Activated CD8-positive, alpha-beta memory T cell treated with anti-CD3 and anti-CD28 coated beads, Interleukin-2, amount 10 ng/mL, durations not matched to agents 7 days and 5 days (primary cell): ENCODE measurements at regions not wholly inside any gene's neighbourhood (a gene's known extent, or its start where the extent isn't known, plus 50 kb on each side); places are given as distances from the start of the nearest gene placed in this dataset.

Experiments
- ATAC-seq: fragments of 150-1000 bp; cut with Tn5 transposase; one replicate; pipeline ENCODE4 v1.10.0; 2021; ENCODE audit warnings: moderate library complexity
- CTCF ChIA-PET: fragments of 350-600 bp; sonication (Branson Sonifier 250); formaldehyde crosslinking; loops from one replicate; lab custom pipeline; 2021; ENCODE audit warnings: antibody characterized with exemption; lab: Charles Lee
- DNase-seq: peaks from one replicate; pipeline ENCODE4 v3.0.0-alpha.2; 2020
- H3K27ac Mint-ChIP-seq: one replicate; pipeline ENCODE4 v1.8.0; 2021; ENCODE audit warnings: mild to moderate bottlenecking, mixed read lengths
- H3K27me3 Mint-ChIP-seq: one replicate; pipeline ENCODE4 v1.8.0; 2021; ENCODE audit warnings: mixed read lengths
- H3K36me3 Mint-ChIP-seq: one replicate; pipeline ENCODE4 v1.8.0; 2021; ENCODE audit warnings: mild to moderate bottlenecking, mixed read lengths
- H3K4me1 Mint-ChIP-seq: one replicate; pipeline ENCODE4 v1.8.0; 2021; ENCODE audit warnings: mixed read lengths
- H3K4me3 Mint-ChIP-seq: one replicate; pipeline ENCODE4 v1.8.0; 2021; ENCODE audit warnings: mild to moderate bottlenecking, moderate library complexity, mixed read lengths
- H3K9me3 Mint-ChIP-seq: one replicate; pipeline ENCODE4 v1.8.0; 2022; ENCODE audit warnings: low read depth, mixed read lengths

DNA sequence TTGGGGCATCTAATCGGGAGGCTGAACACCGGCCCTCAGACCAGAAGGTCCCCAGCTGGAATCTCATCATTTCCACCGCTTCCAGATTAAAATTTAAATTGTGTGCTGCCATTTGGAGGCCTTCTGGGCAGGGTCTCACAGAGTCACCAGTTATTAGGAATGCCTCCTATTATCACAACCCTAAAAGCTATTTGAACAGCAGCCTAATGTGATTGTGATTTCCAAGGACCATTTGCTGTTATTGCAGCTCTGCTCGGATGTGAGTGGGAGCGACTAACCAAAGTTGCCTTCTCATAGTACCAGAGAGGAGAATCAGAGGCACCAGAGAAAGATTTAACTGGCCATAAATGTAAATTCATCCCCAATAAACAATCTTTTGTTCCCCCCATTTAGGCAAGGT is 277.3 kb downstream of the RNF144B start:
- ATAC-seq (no peak), DNase-seq (no peak)
- CTCF ChIA-PET: no interaction called here
- Mint-ChIP-seq H3K27me3 (no peaks in the 10 kb centered on the region), H3K4me1 (no peaks in the 10 kb centered on the region), H3K36me3 (no peaks in the 10 kb centered on the region), H3K9me3 (no peaks in the 10 kb centered on the region), H3K4me3 (no peak overlapping the region), H3K27ac (no peak overlapping the region)

DNA sequence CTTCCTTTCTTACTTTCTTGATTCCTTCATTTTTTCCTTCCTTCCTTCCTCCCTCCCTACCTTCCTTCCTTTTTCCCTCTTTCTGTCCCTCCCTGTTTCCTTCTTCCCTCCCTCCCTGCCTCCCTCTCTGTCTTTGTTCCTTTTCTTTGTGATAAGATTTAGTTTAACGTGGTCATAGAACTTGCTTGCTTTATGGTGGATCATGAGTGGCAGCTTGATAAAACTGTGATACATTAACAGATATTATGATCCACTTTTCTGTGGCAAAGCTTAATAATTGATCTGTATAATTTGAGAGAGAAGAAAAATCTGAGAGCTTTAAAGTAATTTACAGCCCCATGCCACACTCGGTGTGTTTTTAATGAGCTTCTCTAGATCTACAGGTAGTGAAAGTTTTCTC is 280.5 kb downstream of the RNF144B start:
- Mint-ChIP-seq H3K27me3 (no peaks in the 10 kb centered on the region), H3K9me3 (no peaks in the 10 kb centered on the region), H3K36me3 (no peaks in the 10 kb centered on the region), H3K27ac (no peak overlapping the region), H3K4me3 (no peak overlapping the region), H3K4me1 (no peaks in the 10 kb centered on the region)
- DNase-seq (no peak), ATAC-seq (no peak)
- CTCF ChIA-PET: no interaction called here

DNA sequence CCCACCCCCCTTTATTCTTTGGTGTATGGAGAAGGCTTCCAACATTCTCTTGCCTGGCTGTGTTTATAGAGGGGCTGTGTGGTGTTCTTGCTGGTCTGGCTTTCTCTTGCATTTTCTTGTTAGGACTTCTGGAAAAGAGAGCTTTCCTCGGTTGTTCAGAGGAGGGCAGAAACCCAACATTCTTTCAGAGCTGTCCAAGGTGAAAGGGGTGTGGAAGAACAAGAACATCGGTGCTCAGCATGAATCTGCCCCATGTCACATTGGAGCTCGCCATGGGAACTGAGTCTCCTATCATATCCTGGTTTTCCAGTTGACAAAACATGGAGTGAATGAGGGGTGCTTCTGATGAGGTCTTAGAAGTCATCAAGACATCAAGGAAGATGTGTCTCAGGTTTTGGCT is 281.8 kb downstream of the RNF144B start:
- DNase-seq: no peak
- ATAC-seq: no peak
- Mint-ChIP-seq H3K36me3 (no peaks in the 10 kb centered on the region), H3K4me1 (no peaks in the 10 kb centered on the region), H3K27ac (no peak overlapping the region), H3K27me3 (no peaks in the 10 kb centered on the region), H3K4me3 (no peak overlapping the region), H3K9me3 (no peaks in the 10 kb centered on the region)
- CTCF ChIA-PET: no interaction called here

DNA sequence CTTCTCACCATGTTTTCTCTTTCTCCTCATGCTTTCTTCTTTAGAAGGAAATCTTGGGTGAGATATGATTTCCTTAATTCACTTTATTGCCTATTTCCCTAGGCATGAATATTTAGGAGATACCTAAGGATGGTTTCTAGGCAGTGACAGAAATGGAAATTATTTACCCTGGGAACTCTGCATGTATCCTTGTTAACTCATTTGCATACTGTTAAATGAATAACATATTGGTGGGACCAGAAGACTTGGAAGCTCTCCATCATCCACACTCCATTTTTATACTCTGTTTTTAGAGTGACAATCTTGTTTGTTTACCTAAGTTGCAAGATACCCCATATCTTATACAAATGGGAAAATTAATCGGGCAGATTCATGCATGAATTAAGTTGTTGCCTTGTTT is 285.7 kb downstream of the RNF144B start:
- CTCF ChIA-PET: no interaction called here
- no peak for ATAC-seq

DNA sequence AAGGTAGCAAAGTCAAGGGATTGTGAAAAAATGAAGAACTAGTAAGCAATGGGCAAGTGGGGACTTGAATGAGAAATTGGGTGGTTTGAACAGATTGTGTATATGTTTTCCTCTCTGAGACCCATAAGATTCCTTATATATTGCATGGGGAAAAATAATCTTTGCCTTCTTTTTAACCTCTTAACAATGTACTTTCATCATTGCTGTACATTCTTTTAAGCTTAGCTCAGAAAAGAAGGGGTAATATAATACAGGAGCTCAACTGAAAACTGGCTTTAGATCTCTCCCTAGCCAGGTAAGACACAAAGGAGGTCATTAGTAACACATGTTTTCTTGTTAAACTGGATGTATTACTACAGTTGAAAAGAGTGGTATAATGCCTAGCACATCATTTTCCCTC is 287.2 kb downstream of the RNF144B start:
- DNase-seq (no peak), ATAC-seq (no peak)
- no peaks in the 10 kb centered on the region for H3K27me3 Mint-ChIP-seq
- no peak overlapping the region for H3K4me3 Mint-ChIP-seq
- CTCF ChIA-PET: no interaction called here
- peaks cover 2% of the 10 kb centered on the region for H3K9me3 Mint-ChIP-seq
- no peak overlapping the region for H3K27ac Mint-ChIP-seq
- no peaks in the 10 kb centered on the region for H3K4me1 Mint-ChIP-seq
- H3K36me3 Mint-ChIP-seq: no peaks in the 10 kb centered on the region

More for the DNA sequence above, 285.7 kb downstream of the RNF144B start:
- no peaks in the 10 kb centered on the region for H3K4me1 Mint-ChIP-seq
- no peak overlapping the region for H3K27ac Mint-ChIP-seq
- no peaks in the 10 kb centered on the region for H3K36me3 Mint-ChIP-seq
- H3K9me3 Mint-ChIP-seq: no peaks in the 10 kb centered on the region
- H3K27me3 Mint-ChIP-seq: no peaks in the 10 kb centered on the region
- H3K4me3 Mint-ChIP-seq: no peak overlapping the region
- no peak for DNase-seq

DNA sequence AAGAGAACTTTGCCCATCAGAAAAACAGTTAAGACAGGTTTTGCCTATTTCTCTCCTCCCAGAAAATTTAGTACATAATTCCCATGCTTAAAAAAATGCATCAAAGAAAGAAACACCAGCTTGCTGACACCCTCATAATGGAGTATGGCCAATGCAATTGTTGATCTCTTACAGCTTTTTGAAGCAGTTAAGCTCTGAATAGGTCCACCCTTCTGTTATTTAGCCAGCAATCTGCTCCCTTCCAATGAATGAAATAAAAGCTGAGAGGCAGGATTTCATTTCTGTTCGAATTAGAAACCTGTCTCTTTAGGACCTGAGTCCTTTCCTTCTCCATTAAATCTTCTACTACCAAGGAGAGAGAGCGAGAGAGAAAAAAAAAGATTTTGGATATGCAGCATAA is 288.7 kb downstream of the RNF144B start:
- H3K27me3 Mint-ChIP-seq: no peaks in the 10 kb centered on the region
- H3K27ac Mint-ChIP-seq: no peak overlapping the region
- CTCF ChIA-PET: no interaction called here
- no peaks in the 10 kb centered on the region for H3K36me3 Mint-ChIP-seq
- ATAC-seq (no peak), DNase-seq (no peak)
- H3K4me1 Mint-ChIP-seq: no peaks in the 10 kb centered on the region
- peaks cover 2% of the 10 kb centered on the region for H3K9me3 Mint-ChIP-seq
- H3K4me3 Mint-ChIP-seq: no peak overlapping the region

DNA sequence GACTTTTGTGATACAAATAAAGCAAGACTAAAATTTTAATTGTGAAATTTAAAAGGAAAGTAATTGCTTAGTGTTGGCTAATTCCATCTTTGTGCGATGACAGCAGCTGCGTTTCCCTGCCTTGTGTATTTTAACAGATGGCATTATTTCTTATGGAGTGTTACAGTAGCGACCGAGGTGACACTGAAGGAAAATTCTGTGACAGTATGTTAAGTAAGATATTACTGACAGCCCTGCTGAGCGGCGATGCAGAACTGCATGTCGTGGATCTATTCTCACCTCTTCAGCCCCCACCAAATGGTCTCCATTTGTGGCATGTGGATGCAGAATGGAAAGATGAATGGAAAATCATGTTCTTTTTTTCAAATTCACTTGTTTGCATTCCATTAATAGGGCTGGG is 289.4 kb downstream of the RNF144B start:
- H3K4me3 Mint-ChIP-seq: no peak overlapping the region
- H3K36me3 Mint-ChIP-seq: no peaks in the 10 kb centered on the region
- no peaks in the 10 kb centered on the region for H3K4me1 Mint-ChIP-seq
- H3K9me3 Mint-ChIP-seq: peaks cover 2% of the 10 kb centered on the region
- H3K27ac Mint-ChIP-seq: no peak overlapping the region
- no peaks in the 10 kb centered on the region for H3K27me3 Mint-ChIP-seq
- DNase-seq: no peak
- no peak for ATAC-seq
- CTCF ChIA-PET: no interaction called here

DNA sequence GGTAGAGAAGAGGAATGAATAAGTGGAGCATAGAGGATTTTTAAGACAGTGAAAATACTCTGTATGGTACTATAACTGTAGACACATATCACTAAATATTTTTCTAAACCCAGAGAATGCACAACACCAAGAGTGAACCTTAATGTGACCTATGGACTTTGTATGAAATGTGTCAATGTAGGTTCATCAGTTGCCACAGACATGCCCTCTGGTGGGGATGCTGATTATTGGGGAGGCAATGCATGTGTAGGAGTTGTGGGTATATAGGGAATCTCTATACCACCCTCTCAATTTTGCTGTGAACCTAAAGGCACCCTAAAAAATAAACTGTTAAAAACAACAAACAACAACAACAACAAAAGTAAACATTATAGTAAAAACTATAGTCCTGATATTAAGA is 293.7 kb downstream of the RNF144B start:
- DNase-seq (no peak), ATAC-seq (no peak)
- Mint-ChIP-seq H3K4me1 (no peaks in the 10 kb centered on the region), H3K27me3 (no peaks in the 10 kb centered on the region), H3K36me3 (no peaks in the 10 kb centered on the region), H3K27ac (no peak overlapping the region), H3K9me3 (peaks cover 2% of the 10 kb centered on the region), H3K4me3 (no peak overlapping the region)
- CTCF ChIA-PET: no interaction called here

DNA sequence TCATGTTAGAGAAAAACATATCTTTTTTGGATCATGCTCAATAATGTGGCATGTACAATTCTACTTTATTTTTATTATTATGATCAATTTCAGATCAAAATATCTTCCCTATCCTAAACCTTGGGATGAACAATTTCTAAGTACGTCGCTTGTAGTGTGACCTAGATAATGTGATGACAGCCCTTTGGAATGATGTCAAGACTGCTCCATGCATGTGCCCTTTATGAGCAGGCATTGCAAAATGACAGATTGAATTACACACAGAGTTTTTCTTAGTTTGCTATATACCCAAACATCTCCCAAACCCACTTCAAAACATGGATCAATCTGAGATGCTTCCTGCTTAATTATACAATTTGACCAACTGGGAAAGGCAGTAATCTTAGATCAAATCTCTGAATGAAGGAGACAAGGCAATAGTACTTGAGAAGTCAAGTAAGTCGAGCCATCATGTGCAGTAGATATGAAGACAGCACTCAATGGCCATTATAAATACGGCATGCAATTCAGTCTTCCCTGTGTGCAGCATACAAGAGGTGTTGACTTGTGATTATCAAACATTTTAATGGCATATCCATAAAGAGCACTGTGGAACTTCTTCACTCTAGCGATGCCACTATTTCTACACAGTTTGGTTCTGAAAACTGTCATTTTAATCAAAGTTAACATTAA is 294.8 kb downstream of the RNF144B start:
- CTCF ChIA-PET: no interaction called here
- H3K4me1 Mint-ChIP-seq: no peaks in the 10 kb centered on the region
- H3K4me3 Mint-ChIP-seq: no peak overlapping the region
- ATAC-seq (no peak), DNase-seq (no peak)
- no peaks in the 10 kb centered on the region for H3K36me3 Mint-ChIP-seq
- no peak overlapping the region for H3K27ac Mint-ChIP-seq
- H3K9me3 Mint-ChIP-seq: peaks cover 2% of the 10 kb centered on the region
- no peaks in the 10 kb centered on the region for H3K27me3 Mint-ChIP-seq

DNA sequence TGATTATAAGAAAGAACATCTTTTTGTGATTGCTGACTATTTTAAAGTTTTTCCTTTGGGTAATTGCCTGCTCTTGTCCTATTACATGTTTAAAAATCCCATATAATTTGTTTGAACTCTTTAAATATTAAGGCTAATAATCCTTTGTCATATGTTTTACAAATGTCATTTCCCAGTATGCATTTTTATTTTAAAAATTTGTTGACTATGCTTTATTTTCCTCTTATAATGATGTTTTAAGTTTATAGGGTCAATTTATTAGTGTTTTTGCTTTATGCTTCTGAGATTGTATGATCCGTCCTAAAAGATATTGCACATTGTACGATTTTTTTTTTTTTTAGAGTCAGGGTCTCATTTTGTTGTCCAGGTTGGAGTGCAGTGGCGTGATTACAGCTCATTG is 297.2 kb downstream of the RNF144B start:
- ATAC-seq (no peak), DNase-seq (no peak)
- Mint-ChIP-seq H3K27me3 (no peaks in the 10 kb centered on the region), H3K36me3 (no peaks in the 10 kb centered on the region), H3K9me3 (no peaks in the 10 kb centered on the region), H3K4me1 (no peaks in the 10 kb centered on the region), H3K4me3 (no peak overlapping the region), H3K27ac (no peak overlapping the region)
- CTCF ChIA-PET: no interaction called here

DNA sequence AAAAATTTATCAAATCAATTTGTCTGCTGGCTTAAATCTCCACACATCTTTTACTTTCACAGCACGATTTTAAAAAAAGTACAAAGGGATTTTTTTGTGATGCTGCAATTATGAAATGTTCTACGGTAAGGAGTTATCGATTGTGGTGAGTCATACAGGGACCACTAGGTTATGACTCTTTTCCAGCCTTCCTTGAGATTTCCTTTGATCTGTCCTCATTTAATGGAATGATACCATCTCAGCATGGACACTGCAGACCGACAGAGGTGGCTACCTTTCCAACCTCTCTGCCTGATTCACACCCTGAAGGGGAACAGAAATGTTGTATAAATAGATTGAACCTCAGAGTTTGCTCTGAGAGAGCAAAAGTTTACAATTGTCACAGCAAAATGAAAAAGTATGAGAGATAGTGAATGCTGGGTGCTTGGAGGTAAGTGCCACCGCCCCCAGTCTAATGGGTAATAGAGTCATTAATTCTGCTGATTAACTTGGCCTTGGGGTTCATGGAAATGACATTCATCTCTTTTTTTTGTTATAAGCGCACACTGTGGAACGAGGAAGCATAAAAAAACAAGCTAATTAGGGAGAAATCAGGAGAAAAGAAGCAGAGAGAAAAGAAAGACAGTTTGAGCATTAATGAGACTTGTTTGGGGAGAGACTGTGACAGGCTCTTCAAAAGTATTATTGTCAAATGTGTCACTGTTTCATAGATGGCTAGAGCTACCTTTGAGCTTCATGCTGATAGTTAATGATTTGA is 306.0 kb downstream of the RNF144B start:
- H3K4me3 Mint-ChIP-seq: no peak overlapping the region
- no peaks in the 10 kb centered on the region for H3K27me3 Mint-ChIP-seq
- DNase-seq: no peak
- CTCF ChIA-PET: no interaction called here
- H3K36me3 Mint-ChIP-seq: no peaks in the 10 kb centered on the region
- no peak for ATAC-seq
- H3K27ac Mint-ChIP-seq: no peak overlapping the region
- H3K4me1 Mint-ChIP-seq: no peaks in the 10 kb centered on the region
- no peaks in the 10 kb centered on the region for H3K9me3 Mint-ChIP-seq

DNA sequence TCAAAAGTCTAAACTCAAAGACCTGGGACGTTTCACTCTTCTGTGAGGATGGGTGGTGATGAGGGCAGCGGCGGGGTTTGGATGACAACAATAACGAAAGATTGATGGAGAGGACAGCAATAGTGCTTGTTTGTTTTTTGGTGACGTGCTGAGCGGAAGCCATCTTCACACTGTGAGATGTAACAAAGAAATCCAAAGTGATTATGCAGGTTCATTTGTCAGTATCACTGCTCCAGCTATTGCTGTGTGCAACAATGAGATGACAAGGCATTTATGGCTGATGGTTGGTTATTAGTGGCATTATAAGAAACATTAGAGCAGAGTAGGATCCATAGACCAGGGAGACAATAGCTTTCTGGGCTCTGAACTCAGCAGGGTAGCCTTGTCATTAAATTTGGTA is 306.7 kb downstream of the RNF144B start:
- ATAC-seq: no peak
- DNase-seq: no peak
- no peak overlapping the region for H3K4me3 Mint-ChIP-seq
- H3K9me3 Mint-ChIP-seq: no peaks in the 10 kb centered on the region
- no peaks in the 10 kb centered on the region for H3K4me1 Mint-ChIP-seq
- H3K27ac Mint-ChIP-seq: no peak overlapping the region
- H3K27me3 Mint-ChIP-seq: no peaks in the 10 kb centered on the region
- no peaks in the 10 kb centered on the region for H3K36me3 Mint-ChIP-seq
- CTCF ChIA-PET: no interaction called here

DNA sequence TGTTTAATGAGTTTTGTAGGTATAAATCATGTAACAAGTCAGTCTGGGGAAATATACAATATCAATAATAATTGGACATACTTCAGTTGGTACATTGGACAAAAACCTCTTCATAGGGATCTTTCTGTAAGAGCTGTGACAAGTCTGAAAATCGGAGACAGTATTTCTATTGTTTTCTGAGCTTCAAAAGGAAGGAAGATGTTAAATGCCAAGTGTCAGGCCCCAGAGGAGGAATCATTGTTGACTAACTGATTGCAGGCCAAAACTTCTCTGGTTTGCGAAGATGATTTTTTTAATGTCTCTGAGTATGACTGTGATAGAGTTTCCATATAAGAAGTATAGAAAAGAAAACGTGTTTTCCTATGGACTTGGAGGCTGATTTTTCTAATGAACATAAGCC is 316.4 kb downstream of the RNF144B start:
- no peak overlapping the region for H3K27ac Mint-ChIP-seq
- DNase-seq (no peak), ATAC-seq (no peak)
- CTCF ChIA-PET: no interaction called here
- peaks cover 4% of the 10 kb centered on the region for H3K9me3 Mint-ChIP-seq
- H3K36me3 Mint-ChIP-seq: no peaks in the 10 kb centered on the region
- no peak overlapping the region for H3K4me3 Mint-ChIP-seq
- no peaks in the 10 kb centered on the region for H3K4me1 Mint-ChIP-seq
- H3K27me3 Mint-ChIP-seq: no peaks in the 10 kb centered on the region

DNA sequence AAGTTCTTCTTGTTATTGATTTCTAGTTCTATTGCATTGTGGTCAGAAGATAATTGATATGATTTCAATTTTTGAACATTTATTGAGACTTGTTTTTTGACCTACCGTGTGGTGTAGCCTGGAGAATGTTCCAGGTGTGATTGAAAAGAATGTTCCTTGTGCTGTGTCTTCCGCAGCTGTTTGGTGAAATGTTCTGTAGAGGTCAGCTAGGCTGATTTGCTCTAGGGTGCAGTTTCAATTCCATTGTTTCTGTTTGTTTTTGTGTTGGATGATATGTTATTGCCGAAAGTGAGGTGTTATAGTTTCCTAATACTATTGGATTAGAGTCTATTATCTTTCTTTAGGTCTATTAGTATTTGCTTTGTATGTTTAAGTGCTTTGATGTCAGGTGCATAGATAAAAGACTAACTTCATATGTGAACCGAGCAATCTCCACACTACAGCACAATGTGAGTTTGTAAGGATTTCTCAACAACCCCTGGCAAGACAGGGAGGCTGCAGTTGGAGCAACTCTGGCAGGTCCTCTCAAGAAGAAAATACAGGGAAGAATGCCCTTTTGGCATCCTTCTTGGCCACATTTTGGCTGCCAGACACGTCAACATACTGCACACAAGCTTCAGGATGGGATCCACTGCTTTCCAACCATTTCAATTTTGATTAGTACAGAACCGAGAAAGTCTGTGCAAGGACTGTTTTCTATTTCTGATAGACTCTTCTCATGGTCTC is 320.7 kb downstream of the RNF144B start:
- CTCF ChIA-PET: no interaction called here
- ATAC-seq: no peak

More for the DNA sequence above, 320.7 kb downstream of the RNF144B start:
- Mint-ChIP-seq H3K4me3 (no peak overlapping the region), H3K4me1 (no peaks in the 10 kb centered on the region), H3K27me3 (no peaks in the 10 kb centered on the region), H3K36me3 (no peaks in the 10 kb centered on the region), H3K9me3 (peaks cover 3% of the 10 kb centered on the region), H3K27ac (no peak overlapping the region)
- DNase-seq: no peak
